ENCODE measurements at regions not wholly inside any gene's neighbourhood (a gene's known extent, or its start where the extent isn't known, plus 50 kb on each side); places are given as distances from the start of the nearest gene placed in this dataset.

GRCh38 chr3:162769564-162769963 lies 1273.0 kb downstream of the OTOL1 start:
- no peak for DNase-seq

GRCh38 chr3:162770551-162770950 lies 1273.9 kb downstream of the OTOL1 start:
- no peak for DNase-seq

- no peak for DNase-seq
These were observed 1278.0 kb downstream of the OTOL1 start for GRCh38 chr3:162774613-162775100.

GRCh38 chr3:162776148-162776547 lies 1279.5 kb downstream of the OTOL1 start:
- no peak for DNase-seq

GRCh38 chr3:162777118-162777517 lies 1280.5 kb downstream of the OTOL1 start:
- no peak for DNase-seq

- DNase-seq = no peak
These were observed 1283.7 kb downstream of the OTOL1 start for GRCh38 chr3:162780313-162780712.

- DNase-seq = no peak
These were observed 1303.3 kb downstream of the OTOL1 start for GRCh38 chr3:162799910-162800309.

GRCh38 chr3:162802228-162802965 lies 1305.8 kb downstream of the OTOL1 start:
- DNase-seq = no peak

- DNase-seq = no peak
These were observed 1314.2 kb downstream of the OTOL1 start for GRCh38 chr3:162810776-162811175.

- no peak for DNase-seq
These were observed 1346.1 kb downstream of the OTOL1 start for GRCh38 chr3:162842549-162843216.

GRCh38 chr3:162845918-162846317 lies 1349.3 kb downstream of the OTOL1 start:
- no peak for DNase-seq

- DNase-seq = no peak
These were observed 1350.9 kb downstream of the OTOL1 start for GRCh38 chr3:162847511-162847910.

- no peak for DNase-seq
These were observed 1367.0 kb downstream of the OTOL1 start for GRCh38 chr3:162863579-162863978.

GRCh38 chr3:162865466-162865865 lies 1368.9 kb downstream of the OTOL1 start:
- DNase-seq = no peak

- no peak for DNase-seq
These were observed 1382.5 kb downstream of the OTOL1 start for GRCh38 chr3:162879021-162879562.

GRCh38 chr3:162884373-162884772 lies 1387.8 kb downstream of the OTOL1 start:
- DNase-seq = no peak

- DNase-seq = no peak
These were observed 1396.5 kb downstream of the OTOL1 start for GRCh38 chr3:162892921-162893793.

- DNase-seq = no peak
These were observed 1400.7 kb downstream of the OTOL1 start for GRCh38 chr3:162897291-162897690.

- no peak for DNase-seq
These were observed 1435.9 kb downstream of the OTOL1 start for GRCh38 chr3:162932503-162932902.

GRCh38 chr3:162933656-162934055 lies 1437.0 kb downstream of the OTOL1 start:
- no peak for DNase-seq

GRCh38 chr3:162936706-162937105 lies 1440.1 kb downstream of the OTOL1 start:
- DNase-seq = no peak

GRCh38 chr3:162938083-162938482 lies 1441.5 kb downstream of the OTOL1 start:
- peak; percentile 10 for DNase-seq

GRCh38 chr3:162945626-162946025 lies 1449.0 kb downstream of the OTOL1 start:
- no peak for DNase-seq

Measured in NCI-H345 (cell line).